KBM-7 (cell line): ENCODE measurements at regions not wholly inside any gene's neighbourhood (a gene's known extent, or its start where the extent isn't known, plus 50 kb on each side); places are given as distances from the start of the nearest gene placed in this dataset.

Source experiments
- DNase-seq: peaks from one replicate; pipeline ENCODE4 v3.0.0-alpha.2; 2015
- in situ Hi-C: fragments of 300-500 bp; cut with MboI; formaldehyde crosslinking; loops from 2 replicates; pipeline ENCODE4 v1.14.3; 2020; ENCODE audit warnings: low sequenced_read_pairs, low pct_unique_long_range_greater_than_20kb, mixed read lengths

DNA sequence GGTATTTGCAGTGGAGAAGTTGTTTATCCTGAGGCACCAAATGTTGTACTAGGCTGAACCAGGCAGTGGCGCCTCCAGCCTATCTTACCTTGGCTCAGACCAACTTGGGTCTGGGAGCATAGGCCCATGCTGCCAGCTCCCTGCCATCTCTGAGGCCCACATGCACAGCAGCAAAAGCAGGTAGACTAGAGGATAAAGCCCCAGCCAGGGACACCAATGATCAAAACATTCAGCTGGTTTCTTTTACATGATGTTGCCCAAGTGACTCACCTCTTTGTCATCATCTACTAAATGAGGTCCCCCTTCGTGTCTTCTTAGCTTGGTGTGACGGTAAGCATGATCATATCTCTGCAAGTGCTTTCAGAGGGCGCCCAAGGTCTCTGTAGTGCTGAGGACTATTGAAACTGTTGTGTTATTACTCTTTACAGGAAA is 112.1 kb upstream of the DRD2 start:
- DNase-seq: no peak
- in situ Hi-C loops: no loop called here

DNA sequence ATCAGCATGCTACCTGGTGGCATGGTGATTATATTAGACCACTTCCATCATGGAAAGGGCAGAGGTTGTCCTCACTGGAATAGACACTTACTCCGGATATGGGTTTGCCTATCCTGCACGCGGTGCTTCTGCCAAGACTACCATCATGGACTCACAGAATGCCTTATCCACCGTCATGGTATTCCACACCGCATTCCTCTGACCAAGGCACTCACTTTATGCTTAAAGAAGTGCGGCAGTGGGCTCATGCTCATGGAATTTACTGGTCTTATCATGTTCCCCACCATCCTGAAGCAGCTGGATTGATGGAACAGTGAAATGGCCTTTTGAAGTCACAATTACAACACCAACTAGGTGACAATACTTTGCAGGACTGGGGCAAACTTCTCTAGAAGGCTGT is 109.2 kb upstream of the DRD2 start:
- no peak for DNase-seq
- in situ Hi-C loops: no loop called here

DNA sequence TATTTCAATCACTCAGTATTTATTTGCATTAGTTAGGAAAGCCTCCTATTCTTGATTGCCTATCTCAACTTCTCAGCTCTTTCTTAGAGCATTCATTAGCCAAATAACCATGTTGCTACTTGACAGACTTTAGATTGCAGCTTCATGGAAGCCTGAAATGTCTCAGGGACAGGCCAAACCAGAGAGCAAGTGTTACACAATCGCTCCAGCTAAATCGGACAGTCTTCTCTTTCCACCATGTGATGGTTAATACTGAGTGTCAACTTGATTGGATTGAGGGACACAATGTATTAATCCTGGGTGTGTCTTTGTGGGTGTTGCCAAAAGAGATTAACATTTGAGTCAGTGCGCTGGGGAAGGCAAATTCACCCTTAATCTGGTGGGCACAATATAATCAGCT is 106.5 kb upstream of the DRD2 start:
- in situ Hi-C loops: no loop called here

DNA sequence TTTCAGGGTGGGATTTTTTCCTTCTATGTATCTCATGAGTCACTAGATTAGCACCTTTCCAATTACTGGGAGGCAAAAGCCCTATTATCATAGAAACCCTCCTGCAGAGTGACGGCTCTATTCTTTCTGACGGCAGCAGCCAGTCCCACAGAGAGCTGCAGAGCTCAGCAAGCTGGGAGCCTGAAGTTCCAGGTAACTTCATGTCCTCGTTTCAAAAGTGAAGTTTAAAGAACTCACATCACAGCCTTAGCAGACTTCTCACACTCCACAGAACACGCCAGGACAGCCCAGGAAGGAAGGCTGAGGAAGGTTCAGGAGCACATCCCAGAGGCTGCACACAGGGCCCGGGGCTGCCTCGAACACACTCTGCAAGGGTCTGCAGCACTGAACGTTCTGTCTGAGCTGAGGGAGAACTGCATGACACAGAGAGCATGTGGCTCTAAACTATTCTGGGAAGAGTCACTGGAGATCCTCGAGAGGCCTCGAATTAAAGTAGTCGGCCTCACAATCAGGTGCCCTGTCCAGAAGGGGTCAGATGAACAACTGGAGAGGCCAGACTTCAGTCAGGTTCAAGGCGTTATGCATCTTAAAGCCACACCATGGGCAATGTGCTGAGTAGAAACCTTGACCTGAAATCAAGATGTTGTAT is 104.2 kb upstream of the DRD2 start:
- no peak for DNase-seq
- in situ Hi-C loops: no loop called here

More for the DNA sequence above, 106.5 kb upstream of the DRD2 start:
- DNase-seq: no peak

DNA sequence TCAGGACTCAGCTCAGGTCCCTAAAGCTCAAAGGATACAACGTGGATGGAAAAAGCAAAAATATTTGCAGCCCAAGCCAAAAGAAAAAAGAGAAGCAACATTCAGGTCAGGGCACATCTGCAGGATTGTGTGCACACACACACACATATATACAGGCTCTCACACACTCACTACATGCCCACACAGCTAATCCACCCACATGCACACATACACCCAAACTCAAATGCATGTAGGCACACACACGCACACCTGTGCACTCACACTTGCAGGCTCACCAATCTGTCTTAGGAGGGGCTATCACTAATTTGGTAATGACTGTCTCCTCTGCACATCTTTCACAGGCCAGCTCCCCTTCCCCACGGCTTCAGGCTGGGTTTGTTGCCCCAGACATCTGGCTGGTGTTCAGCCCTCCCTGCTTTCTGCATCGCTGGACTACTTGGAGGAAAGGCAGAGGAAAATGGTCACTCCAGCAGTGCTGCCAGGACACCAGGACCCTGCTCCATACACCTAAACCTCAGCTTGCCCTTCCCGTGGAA is 103.6 kb upstream of the DRD2 start:
- DNase-seq: no peak
- in situ Hi-C loops: no loop called here

DNA sequence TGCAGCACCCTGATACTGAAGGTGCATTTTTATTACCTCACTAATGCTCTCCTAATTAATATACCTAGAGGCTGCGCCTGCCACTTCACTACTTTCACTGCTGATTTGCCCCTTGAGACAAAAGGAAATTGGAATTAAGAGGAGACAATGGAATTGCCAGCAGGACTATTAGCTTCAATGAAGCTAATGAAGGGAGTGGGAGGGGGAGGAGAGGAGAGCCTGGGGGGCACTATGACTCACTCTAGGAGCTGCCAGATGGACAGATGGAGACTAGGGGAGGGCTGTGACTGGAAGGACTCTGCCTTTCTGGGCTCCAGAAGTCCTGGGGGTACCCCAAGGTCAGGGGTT is 102.8 kb upstream of the DRD2 start:
- in situ Hi-C loops: no loop called here
- DNase-seq: no peak

DNA sequence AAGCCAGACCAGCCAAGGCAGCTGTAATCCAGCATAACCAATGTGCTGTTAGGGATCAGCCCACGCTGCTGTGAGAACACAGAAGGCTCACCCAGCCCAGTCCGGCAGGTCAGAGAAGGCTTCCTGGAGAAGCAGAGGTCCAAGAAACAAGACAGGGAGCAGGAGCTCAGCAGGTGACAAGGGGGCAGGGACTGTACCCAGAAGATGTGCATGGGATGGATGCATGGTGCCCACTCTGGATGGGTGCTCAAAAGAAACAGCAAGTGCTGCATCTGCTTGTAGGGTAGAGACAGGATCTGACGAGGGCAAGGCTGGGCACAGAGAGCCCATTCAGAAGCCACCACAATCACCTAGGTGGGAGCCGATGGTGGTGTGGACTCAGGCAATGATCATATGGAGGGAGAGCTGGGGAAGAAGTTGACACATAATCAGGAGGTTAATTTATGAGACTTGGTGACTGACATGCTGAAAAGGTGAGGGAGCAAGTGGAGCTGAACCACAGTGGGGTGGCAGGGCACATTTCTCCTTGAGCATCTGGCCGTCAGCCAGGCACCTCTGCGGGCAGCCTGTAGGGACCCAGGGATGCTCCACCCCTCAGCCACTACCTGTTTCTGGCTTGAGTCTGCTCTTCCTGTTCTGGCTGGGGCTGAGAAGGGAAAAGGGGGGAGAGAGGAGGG is 102.3 kb upstream of the DRD2 start:
- in situ Hi-C loops: no loop called here
- DNase-seq: no peak

DNA sequence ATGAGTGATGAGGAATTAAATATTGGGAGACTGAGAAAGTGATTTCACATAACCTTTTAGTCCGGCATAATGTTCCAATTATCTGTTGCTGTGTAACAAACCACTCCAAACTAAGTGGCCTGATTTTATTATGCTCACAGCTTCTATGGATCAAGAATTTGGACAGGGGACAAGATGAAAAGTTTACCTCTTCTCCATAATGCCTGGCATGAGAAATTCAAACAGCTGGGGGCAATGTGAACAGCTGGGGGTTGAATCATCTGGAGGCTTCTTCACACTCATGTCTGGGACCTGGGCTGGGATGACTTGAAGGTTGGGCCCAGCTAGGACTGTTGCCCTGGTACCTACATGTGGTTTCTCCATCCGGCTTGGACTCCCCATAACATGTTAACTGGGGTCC is 99.4 kb upstream of the DRD2 start:
- DNase-seq: no peak
- in situ Hi-C loops: no loop called here

DNA sequence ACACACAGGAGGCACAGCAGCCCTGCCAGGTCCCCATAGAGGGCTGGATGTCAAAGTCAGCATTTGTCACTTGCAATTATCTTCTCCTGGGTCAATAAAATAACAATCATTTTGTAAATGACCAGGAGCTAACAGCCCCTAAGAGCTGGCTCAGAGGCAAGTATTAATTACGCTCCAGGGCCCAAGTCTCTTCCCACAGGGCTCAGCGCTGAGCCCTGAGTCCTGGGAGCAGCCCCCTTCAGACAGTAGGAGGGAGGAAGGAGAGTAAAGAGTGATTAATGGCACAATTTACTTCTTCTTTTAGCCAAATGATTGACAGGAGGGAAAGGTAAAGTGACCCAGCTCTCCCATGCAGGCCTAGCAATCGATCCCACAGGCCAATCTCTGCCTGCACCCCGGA is 99.0 kb upstream of the DRD2 start:
- DNase-seq: no peak
- in situ Hi-C loops: no loop called here

DNA sequence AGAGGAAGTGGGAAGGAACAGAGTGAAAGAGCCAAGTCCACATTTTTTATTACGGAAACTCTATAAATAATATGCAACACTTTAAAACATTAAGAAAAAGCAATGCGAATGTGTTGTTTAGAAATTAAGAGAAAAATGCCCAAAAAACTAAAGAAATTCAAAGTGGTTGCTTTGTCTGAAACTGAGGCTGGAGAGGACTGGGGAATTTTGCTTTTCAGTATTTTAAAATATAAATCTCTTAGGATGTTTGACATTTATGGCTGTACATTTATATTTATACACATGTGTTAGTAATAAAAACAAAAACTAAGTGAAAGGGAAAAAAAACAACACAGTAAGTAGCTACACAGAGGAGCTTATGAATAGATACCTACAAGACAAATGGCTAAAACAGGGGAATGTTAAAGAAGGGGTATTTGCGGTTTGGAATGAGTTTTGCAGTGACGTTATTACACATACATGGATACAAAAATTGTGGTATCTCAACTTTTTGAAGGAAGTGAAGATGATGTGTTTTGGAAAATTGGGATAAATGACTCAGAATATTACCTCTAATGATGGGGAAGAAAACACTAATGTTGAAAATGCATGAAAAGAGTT is 97.0 kb upstream of the DRD2 start:
- no peak for DNase-seq
- in situ Hi-C loops: no loop called here

DNA sequence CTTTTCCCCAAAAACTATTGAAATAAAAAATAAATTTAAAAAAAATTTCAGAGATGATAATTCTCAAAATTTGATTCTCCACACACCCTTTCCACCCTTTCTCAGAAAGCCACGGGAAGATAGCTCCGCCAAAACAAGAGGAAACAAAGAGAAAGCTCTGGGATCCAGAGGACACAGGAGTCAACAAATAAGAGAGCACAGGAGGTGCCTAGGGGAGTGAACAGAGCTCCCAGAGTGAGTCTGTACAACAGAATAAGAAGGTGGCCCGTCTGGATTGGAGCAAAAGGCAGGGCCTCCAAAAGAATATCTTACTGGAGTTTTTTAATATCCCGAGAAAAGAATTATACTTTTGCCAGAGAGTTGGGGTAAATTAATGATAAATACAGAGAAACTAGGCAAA is 96.3 kb upstream of the DRD2 start:
- in situ Hi-C loops: no loop called here
- no peak for DNase-seq

DNA sequence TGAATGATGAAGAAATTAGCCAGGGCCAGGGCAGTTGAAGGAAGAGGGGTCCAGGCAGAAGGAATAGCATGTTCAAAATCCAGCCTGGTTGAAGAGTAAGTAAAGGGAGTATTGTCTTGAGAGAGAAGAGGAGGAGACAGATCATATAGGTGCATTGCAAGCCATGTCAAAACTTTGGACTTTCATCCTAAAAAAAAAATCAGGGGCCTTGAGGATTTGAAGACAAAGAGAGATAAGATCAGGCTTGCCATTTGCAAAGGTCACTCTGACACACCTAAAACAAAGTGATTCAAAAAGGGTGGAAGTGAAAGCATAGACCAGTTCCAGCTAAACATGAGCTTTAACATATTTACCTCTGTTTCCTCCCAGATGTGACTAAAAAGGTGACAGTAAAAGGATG is 95.7 kb upstream of the DRD2 start:
- no peak for DNase-seq
- in situ Hi-C loops: no loop called here

DNA sequence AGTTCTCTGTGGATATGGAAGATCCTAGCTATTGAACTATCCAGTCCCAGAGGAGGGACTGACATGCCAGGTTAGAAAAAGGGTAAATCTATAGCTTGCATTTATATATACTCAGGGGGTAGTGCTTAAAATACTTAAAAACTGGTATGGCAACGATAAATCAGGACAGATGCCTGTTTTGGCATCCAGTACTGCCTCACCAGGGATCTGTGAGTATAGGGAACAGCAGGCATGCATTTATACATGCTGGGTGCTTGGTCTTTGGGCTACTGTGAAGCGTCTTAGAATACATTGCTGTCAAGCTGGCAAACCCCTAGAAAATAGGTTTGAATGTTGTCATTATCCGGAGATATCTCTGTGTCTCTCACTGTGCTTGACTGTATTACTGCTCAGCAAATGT is 94.2 kb upstream of the DRD2 start:
- in situ Hi-C loops: no loop called here
- no peak for DNase-seq

DNA sequence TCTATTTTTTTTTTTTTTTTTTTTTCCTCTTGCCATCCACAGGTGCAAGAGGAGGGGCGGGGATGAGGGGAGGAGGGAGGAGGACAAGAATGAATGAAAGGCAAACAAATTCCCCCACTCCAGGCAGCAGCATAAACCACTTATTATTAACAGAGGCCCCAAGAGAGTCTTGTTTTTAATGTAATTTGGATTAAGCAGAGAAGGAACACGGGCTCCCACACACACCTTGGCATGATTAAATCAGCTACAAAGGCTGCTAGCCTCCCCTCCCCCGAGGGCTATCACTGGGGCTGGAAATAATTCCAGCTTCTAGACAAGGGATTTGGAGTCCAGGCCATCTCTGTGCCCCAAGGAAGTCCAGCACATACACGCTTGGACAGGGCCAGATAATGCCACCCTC is 93.4 kb upstream of the DRD2 start:
- in situ Hi-C loops: no loop called here

DNA sequence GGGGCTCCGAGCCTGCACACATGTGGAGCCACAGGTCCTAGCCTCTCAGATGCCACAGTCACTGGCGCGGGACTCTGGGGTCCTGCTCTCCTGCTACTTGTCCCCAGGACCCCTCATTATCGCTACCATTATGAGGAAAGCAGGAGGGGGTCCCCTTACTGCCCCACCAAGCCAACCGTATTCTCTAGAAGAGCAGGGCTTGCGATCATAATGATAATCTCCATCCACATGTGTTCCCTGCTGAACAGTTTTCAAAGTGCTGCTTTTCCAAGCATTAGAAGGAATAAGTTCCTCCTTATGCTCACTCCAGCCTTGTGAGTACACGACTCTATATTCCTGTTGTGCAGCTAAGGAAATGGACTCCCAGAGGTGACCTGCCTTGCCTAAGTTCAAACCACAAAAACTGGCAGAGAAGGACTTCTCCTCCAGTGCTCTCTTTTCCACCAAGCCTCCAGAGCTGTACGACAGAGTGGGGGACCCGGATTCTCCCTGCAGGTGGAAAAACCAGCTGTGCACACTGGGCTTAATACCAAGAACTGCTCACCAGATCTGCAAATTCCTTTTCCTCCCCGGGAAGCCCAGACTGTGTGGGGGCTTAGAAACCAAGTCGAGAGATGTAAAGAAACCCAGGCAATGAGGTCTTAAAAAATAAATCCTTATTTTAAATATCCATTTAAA is 92.8 kb upstream of the DRD2 start:
- in situ Hi-C loops: no loop called here
- no peak for DNase-seq

More for the DNA sequence above, 93.4 kb upstream of the DRD2 start:
- no peak for DNase-seq

DNA sequence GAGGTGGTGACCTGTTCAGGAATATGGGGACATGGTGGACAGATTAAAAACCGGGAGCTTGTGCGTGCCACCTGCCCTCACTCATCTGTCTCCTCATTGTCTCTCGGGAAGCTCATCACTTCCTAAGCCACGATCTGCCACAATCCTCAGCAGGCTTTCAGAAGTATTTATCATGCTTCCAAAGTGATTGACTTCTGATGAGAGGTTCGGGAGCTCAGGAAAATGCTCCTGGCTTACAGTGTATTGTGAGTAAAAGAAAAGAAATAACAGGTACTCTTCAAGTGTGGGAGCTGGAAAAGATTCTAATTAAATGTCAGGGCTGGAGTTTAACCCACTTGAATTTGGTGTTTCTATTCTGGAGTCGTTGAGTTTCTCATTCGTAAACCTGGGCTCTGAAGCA is 91.9 kb upstream of the DRD2 start:
- DNase-seq: no peak
- in situ Hi-C loops: no loop called here

DNA sequence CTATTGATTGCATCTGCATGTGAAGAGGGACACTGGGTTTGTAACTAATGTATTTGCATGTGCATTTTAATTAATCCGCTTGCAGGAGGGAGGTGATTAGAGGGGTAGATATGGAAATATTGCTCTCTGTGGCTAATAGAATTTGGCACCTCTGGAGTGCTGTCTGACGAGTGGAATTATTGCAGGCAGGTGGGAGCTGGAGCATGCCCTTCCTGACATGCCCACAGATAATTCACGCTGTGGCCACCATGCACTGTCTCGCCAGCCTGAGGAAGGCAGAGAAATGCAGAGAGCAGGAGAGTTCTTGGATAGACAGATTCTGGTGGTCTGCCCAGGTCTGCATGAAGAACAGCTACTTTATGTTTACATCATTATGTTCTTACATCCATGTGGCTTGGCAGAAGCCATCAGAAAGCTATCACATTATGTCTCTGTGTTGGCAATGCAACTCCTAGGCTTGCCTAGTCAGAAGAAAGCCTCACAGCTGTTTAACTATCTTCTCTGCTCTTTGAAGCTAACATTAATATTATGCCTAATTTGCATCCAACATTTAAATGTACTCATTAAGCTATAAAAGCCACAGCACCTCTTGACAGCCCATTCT is 89.4 kb upstream of the DRD2 start:
- DNase-seq: no peak
- in situ Hi-C loops: no loop called here

DNA sequence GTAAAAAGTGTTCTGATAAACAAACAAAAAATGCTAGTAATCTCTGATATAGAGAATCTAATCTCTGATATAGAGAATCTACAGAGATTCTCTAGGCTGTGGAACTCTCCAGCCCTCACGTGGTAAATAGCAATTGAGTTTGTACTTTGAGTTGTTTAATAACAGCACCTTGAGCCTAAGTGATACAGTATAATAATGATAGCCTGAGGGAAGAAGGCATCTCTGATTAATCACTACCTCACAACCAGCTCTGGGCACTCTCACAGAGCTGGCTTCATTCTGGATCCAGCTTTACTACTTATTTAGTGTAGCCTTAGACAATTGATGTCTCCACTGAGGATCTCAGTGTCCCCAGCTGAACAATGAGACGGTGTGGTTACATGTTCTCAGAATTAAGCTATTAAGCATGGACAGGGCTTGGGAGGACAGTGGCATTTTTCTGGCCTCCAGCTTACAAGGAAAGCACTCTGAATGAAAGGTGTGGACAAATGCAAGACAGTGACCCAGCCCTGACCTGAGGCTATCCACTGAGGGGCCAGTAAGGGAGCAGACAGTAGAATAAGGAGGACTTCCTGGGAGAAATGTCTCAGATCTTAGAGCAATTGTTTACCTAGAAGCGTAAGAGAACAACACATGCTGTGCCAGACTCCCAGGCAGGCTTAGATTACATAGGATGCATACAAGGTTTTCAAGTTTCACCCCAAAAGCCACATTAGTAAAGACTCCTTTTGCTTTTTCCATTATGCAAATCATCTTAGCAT is 88.7 kb upstream of the DRD2 start:
- no peak for DNase-seq
- in situ Hi-C loops: no loop called here

DNA sequence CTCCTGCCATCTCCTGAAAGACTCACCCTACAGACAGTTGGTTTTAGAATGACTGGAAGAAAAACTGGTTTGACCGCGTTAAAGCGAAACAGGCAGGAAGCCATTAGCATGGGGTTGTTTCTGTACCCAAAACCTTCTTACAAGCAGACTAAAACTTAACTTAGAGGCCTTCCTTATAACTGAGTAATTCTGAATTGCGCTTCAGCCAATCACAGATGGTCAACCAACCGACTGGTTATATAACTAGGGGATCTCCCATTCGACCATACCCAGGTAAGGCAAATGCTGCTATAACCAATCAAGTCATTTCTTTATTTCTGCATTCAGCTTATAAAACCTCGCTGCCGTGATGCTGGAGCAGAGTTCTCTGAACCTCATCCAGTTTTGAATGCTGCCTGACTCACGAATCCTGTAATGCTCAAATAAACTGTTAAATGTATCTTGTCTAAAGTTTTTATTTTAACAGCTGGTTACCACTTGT is 87.8 kb upstream of the DRD2 start:
- in situ Hi-C loops: no loop called here
- no peak for DNase-seq
